GM12873 (cell line): ENCODE measurements at regions not wholly inside any gene's neighbourhood (a gene's known extent, or its start where the extent isn't known, plus 50 kb on each side); places are given as distances from the start of the nearest gene placed in this dataset.

Experiments
- TF ChIP-seq, protein P1 (sequence below): IDR thresholded peaks from 2 replicates; pipeline ENCODE4 v1.5.1; 2012; ENCODE audit warnings: low read depth, mild to moderate bottlenecking, moderate library complexity, low read length, control low read depth; ENCODE audit not compliant: insufficient read depth; ENCODE audit errors: missing control alignments

DNA sequence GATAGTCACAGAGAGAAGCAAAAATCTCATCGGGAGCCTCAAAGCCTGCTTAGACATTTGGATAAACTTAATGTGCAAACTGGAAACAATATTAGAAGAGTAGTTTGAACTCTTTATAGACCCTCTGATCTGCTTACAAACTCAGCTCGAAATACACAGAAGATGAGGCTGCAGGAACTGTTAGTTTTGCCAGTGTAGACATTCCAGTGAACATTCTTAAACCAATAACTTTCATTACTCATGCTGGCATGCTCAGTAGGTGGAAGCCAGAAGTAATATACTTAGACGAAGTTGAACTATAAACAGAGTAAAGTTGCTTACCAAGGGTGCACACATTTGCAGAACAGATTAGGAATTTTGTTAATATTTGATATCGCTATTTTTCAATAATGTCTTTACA is 303.5 kb downstream of the ANKRD50 start:
- TF ChIP-seq, protein P1, sequence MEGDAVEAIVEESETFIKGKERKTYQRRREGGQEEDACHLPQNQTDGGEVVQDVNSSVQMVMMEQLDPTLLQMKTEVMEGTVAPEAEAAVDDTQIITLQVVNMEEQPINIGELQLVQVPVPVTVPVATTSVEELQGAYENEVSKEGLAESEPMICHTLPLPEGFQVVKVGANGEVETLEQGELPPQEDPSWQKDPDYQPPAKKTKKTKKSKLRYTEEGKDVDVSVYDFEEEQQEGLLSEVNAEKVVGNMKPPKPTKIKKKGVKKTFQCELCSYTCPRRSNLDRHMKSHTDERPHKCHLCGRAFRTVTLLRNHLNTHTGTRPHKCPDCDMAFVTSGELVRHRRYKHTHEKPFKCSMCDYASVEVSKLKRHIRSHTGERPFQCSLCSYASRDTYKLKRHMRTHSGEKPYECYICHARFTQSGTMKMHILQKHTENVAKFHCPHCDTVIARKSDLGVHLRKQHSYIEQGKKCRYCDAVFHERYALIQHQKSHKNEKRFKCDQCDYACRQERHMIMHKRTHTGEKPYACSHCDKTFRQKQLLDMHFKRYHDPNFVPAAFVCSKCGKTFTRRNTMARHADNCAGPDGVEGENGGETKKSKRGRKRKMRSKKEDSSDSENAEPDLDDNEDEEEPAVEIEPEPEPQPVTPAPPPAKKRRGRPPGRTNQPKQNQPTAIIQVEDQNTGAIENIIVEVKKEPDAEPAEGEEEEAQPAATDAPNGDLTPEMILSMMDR = no peak

DNA sequence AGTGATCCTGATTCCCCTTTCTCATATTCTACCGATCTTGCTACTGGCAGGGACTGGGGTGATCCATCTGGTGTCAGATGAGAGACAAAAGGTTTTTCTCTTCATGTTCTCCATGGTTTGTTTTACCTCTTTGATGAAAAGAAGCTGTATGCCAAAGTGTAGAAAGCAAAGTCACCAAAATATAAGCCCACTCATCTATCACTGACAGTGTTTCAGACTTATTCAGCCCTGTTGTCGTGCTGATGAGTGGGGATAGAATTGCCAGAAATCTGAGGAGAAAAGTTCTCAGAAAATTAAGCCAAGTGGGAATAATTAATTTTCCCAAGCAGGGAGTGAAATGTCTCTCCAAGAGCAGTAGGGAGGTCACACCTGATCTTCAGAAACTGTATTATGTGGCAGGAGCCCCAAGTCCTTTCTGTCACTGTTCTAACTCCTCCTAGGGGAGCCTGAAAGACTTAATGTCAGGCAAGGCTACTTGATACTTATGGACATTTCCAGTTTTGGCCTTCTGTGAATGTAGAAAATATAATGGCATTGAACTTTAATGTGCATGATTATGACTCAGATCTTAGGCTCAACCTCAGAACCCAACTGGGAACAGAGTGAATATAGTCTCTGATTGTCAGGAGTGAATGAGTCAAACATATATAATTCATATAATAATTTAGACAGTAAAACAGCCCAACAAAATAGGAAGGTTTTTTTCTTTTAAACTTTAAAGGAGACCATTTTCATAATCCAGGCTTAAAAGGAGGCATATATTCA is 298.1 kb downstream of the ANKRD50 start:
- TF ChIP-seq, protein P1 = no peak

DNA sequence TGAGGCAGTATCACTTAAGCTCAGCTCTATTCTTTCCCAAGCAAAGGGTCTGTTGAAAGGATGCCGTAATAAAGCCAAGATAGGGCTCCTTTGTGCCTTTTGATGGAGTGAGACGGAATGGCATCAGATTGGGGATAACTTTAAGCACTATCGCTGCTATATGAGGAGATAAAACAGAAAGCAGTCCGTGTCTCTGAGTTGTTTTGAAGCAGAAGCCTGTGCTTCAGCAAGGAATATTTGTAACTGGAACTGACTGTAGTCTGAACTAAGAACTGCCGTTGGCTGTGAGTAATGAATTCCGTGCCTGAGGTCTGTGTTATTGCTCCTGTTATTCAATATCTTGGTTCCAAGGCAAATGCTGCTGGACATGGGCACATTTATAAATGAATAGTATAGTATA is 297.4 kb downstream of the ANKRD50 start:
- TF ChIP-seq, protein P1 = no peak

DNA sequence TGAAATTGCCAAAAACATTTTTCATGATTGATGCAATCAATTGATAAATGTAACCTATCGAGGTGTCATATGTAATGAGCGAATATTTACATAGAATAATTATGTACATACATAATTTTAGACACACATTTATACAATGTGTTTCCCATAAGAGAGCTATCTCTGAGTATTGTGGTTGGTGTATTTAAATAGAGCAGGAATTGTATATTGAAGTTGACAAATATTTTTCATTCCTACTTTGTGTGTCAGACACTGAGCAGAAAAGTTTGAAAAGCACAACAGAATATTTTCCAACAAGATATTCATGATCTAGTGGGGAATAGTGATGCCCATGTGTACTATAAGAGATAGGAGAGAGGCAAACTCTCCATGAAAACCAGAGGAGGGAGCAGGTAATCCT is 295.2 kb downstream of the ANKRD50 start:
- TF ChIP-seq, protein P1 = no peak

GRCh38 chr4:124420166-124420695 is 292.3 kb downstream of the ANKRD50 start:
- TF ChIP-seq, protein P1 = no peak

DNA sequence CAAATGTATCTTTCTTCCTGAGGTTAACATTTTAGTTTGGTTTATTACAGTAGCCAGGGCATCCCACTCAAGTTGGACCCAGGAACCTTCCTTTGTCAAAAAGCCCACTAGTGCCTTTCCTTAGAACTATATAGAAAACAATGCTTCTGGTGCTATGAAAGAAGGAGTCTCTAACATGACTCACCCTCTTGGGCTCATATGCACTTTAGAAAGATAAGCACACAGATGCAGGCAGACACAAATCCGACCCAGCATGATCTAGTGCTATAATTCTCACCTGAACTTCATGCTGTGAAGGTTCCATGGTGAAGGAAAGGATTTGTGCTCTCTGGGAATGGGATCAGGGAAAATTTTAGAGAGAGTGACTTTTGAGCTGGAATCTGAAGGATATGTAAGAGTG is 289.4 kb downstream of the ANKRD50 start:
- TF ChIP-seq, protein P1 = no peak

GRCh38 chr4:124426279-124426678 is 286.3 kb downstream of the ANKRD50 start:
- TF ChIP-seq, protein P1 = no peak
